Spleen (tissue), 7 donors: ENCODE measurements at regions not wholly inside any gene's neighbourhood (a gene's known extent, or its start where the extent isn't known, plus 50 kb on each side); places are given as distances from the start of the nearest gene placed in this dataset.

Source experiments
- POLR2A ChIP-seq, 3 donors: fragments of 450-650 bp; IDR thresholded peaks; one replicate each; pipeline ENCODE4 v1.5.1; 2017; ENCODE audit warnings: antibody characterized with exemption in 3 of 3, mild to moderate bottlenecking in 1 of 3
- POLR2AphosphoS5 ChIP-seq, 3 donors: sonication (generic); formaldehyde crosslinking; IDR thresholded peaks; one replicate each; pipeline ENCODE4 v1.5.1; 2017; ENCODE audit warnings: antibody characterized with exemption in 3 of 3
- TF ChIP-seq, protein P1 (sequence below), 11 experiments: fragments of 200-600 bp in 7 of 11; fragments of 450-650 bp in 4 of 11; sonication (generic) in 4 of 11; IDR thresholded peaks in 8 of 11; conservative IDR thresholded peaks in 3 of 11; 1 replicate in 7 of 11; 2 replicates in 4 of 11; pipeline versions ENCODE4 v1.4.0 to v1.8.0; 2016 to 2021; ENCODE audit warnings: antibody characterized with exemption in 11 of 11, inconsistent platforms in 4 of 11, mild to moderate bottlenecking in 1 of 11
- donor health status: DM: no; HTN: no; CAD: no; lungs with moderate emphysema.
- donor health status: DM: no; HTN: no; CAD: no.
- donor health status: DM: no; HTN: no; CAD: no.

DNA sequence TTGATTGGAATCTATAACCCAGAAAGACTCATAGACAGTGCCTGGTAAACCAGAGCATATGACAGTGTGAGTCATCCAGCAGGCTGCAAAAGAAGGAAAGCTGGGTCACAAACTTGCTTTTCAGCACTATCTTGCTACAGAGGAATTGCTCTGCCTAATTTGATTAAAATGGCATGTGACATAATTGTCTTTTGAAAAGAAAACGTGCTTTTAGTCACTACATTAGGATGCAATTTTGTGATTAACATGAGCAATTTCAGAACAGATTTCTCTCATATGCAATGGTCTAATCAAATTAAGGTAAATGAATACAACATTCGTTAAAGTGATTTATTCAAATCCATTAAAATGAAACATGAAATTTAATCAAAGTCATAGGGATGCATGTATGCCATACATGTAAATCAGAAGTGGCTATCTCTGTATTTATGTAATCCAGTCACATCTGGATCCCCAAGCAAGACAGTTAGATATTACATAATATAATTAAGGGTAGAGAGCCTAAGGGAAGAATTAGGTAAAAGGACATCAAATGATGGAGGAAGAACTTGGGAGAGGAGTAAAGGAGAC, 400.0 kb upstream of the HTR1E start:
- TF ChIP-seq, protein P1, sequence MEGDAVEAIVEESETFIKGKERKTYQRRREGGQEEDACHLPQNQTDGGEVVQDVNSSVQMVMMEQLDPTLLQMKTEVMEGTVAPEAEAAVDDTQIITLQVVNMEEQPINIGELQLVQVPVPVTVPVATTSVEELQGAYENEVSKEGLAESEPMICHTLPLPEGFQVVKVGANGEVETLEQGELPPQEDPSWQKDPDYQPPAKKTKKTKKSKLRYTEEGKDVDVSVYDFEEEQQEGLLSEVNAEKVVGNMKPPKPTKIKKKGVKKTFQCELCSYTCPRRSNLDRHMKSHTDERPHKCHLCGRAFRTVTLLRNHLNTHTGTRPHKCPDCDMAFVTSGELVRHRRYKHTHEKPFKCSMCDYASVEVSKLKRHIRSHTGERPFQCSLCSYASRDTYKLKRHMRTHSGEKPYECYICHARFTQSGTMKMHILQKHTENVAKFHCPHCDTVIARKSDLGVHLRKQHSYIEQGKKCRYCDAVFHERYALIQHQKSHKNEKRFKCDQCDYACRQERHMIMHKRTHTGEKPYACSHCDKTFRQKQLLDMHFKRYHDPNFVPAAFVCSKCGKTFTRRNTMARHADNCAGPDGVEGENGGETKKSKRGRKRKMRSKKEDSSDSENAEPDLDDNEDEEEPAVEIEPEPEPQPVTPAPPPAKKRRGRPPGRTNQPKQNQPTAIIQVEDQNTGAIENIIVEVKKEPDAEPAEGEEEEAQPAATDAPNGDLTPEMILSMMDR (IDR thresholded peaks at IDR 0.05 in 8 of 11, conservative IDR thresholded peaks at IDR 0.05 in 3 of 11): no peak
- no peak for TF ChIP-seq POLR2A (IDR thresholded peaks at IDR 0.05)
- no peak for TF ChIP-seq POLR2AphosphoS5 (IDR thresholded peaks at IDR 0.05)
